HCT116 (cell line): ENCODE measurements at regions not wholly inside any gene's neighbourhood (a gene's known extent, or its start where the extent isn't known, plus 50 kb on each side); places are given as distances from the start of the nearest gene placed in this dataset.

Source experiments
- ATAC-seq: fragments of 200-7000 bp; cut with Tn5 transposase; 2 replicates; pipeline ENCODE4 v1.9.1; 2020; ENCODE audit warnings: mild to moderate bottlenecking, moderate library complexity
- BruUV-seq: library from RNA; stranded (reverse); fragments of 400-500 nt; replicated peaks from 2 replicates; lab custom pipeline; 2021; lab: Mats Ljungman, UMichigan
- CTCF ChIA-PET: fragments of 300-600 bp; sonication (Branson Sonifier 250); formaldehyde crosslinking; loops from one replicate; lab custom pipeline; 2021; ENCODE audit warnings: antibody characterized with exemption; lab: Charles Lee
- POLR2A ChIA-PET: fragments of 300-600, 350-600 bp; sonication (Branson Sonifier 250); formaldehyde crosslinking; loops from one replicate; lab custom pipeline; 2021; ENCODE audit warnings: antibody characterized with exemption; lab: Charles Lee
- RAD21 ChIA-PET, 2 experiments: fragments of 300-600 bp; sonication (Branson Sonifier 250); formaldehyde crosslinking; loops; one replicate each; lab custom pipeline; 2023; ENCODE audit warnings: low total read pairs in 2 of 2; ENCODE audit not compliant: uncharacterized antibody in 2 of 2, unreplicated experiment in 2 of 2, low non-redundant PET in 1 of 2; lab: Charles Lee
- DNase-seq: peaks from one replicate; pipeline ENCODE4 v3.0.0-alpha.2; 2010; ENCODE audit warnings: low read depth, low spot score
- H2AFZ ChIP-seq: fragments of 200-600 bp; shearing (Covaris generic), sonication (generic); 2 replicates; pipeline ENCODE4 v1.6.1; 2017; ENCODE audit warnings: low read depth, mixed run types, mixed read lengths, antibody characterized with exemption, low read length; ENCODE audit not compliant: poor library complexity, severe bottlenecking
- H3K27ac ChIP-seq: 2 replicates; pipeline ENCODE4 v1.5.1; 2012; ENCODE audit warnings: low read depth, low read length
- H3K27me3 ChIP-seq: fragments of 200-600 bp; sonication (generic); 2 replicates; pipeline ENCODE4 v1.6.1; 2016; ENCODE audit warnings: mixed run types, low read length, mixed read lengths; ENCODE audit not compliant: insufficient read depth
- H3K36me3 ChIP-seq, 2 experiments: fragments of 200-500 bp in 1 of 2; fragments of 200-600 bp in 1 of 2; sonication (Bioruptor generic) in 1 of 2; sonication (generic) in 1 of 2; 2 replicates each; pipeline versions ENCODE4 v1.5.1 to v1.6.1; 2014 to 2016; ENCODE audit warnings: low read length in 2 of 2, inconsistent platforms in 1 of 2, mixed read lengths in 1 of 2, mixed run types in 1 of 2; ENCODE audit not compliant: insufficient read depth in 2 of 2, control insufficient read depth in 1 of 2
- H3K4me1 ChIP-seq, 2 experiments: fragments of 200-600 bp in 1 of 2; sonication (generic) in 1 of 2; 2 replicates each; pipeline versions ENCODE4 v1.5.1 to v1.6.1; 2012 to 2017; ENCODE audit warnings: low read length in 2 of 2, inconsistent platforms in 1 of 2, mild to moderate bottlenecking in 1 of 2, mixed read lengths in 1 of 2, mixed run types in 1 of 2, moderate library complexity in 1 of 2; ENCODE audit not compliant: insufficient read depth in 2 of 2, control insufficient read depth in 1 of 2
- H3K4me2 ChIP-seq: fragments of 200-600 bp; sonication (generic); 2 replicates; pipeline ENCODE4 v1.6.1; 2017; ENCODE audit warnings: mixed run types, low read length, mixed read lengths
- H3K4me3 ChIP-seq, 2 experiments: fragments of 200-600 bp in 1 of 2; sonication (generic) in 1 of 2; replicated peaks in 1 of 2; 2 replicates each; pipeline ENCODE4 v1.5.1; 2011 to 2016; ENCODE audit warnings: low read length in 2 of 2, control low read depth in 1 of 2, low read depth in 1 of 2, mild to moderate bottlenecking in 1 of 2, mixed read lengths in 1 of 2, mixed run types in 1 of 2
- H3K79me2 ChIP-seq: fragments of 200-600 bp; sonication (generic); 2 replicates; pipeline ENCODE4 v1.6.1; 2017; ENCODE audit warnings: mild to moderate bottlenecking, mixed run types, low read length, moderate library complexity, mixed read lengths; ENCODE audit not compliant: insufficient read depth
- H3K9ac ChIP-seq: fragments of 200-600 bp; sonication (generic); 2 replicates; pipeline ENCODE4 v1.6.1; 2016; ENCODE audit warnings: low read length, mixed read lengths
- H3K9me2 ChIP-seq: fragments of 200-600 bp; sonication (generic), shearing (Covaris generic); 2 replicates; pipeline ENCODE4 v1.6.1; 2017; ENCODE audit warnings: mixed run types, mild to moderate bottlenecking, moderate library complexity; ENCODE audit not compliant: insufficient read depth
- H3K9me3 ChIP-seq, 2 experiments: fragments of 200-500 bp in 1 of 2; fragments of 200-600 bp in 1 of 2; sonication (Bioruptor generic) in 1 of 2; sonication (generic) in 1 of 2; 2 replicates each; pipeline ENCODE4 v1.6.1; 2014 to 2017; ENCODE audit warnings: low read length in 2 of 2, mixed read lengths in 2 of 2, inconsistent platforms in 1 of 2, low read depth in 1 of 2, mild to moderate bottlenecking in 1 of 2, mixed run types in 1 of 2, moderate library complexity in 1 of 2; ENCODE audit not compliant: control insufficient read depth in 1 of 2, insufficient read depth in 1 of 2
- H4K20me1 ChIP-seq: fragments of 200-600 bp; sonication (generic), shearing (Covaris generic); 2 replicates; pipeline ENCODE4 v1.6.1; 2017; ENCODE audit warnings: mixed run types, mild to moderate bottlenecking, moderate library complexity; ENCODE audit not compliant: insufficient read depth
- CBX3 ChIP-seq: IDR thresholded peaks from 2 replicates; pipeline ENCODE4 v1.6.1; 2012; ENCODE audit warnings: low read depth
- EGR1 ChIP-seq: IDR thresholded peaks from 2 replicates; pipeline ENCODE4 v1.6.1; 2012; ENCODE audit warnings: low read depth
- ELF1 ChIP-seq: IDR thresholded peaks from 2 replicates; pipeline ENCODE4 v1.6.1; 2012; ENCODE audit warnings: low read depth, borderline replicate concordance
- POLR2A ChIP-seq: IDR thresholded peaks from 2 replicates; pipeline ENCODE4 v1.7.0; 2011; ENCODE audit warnings: borderline replicate concordance; ENCODE audit not compliant: insufficient read depth, insufficient read length; ENCODE audit errors: extremely low read depth
- RAD21 ChIP-seq: IDR thresholded peaks from 2 replicates; pipeline ENCODE4 v1.6.1; 2012; ENCODE audit warnings: low read depth, mild to moderate bottlenecking
- ZNF274 ChIP-seq: fragments of 200-500 bp; sonication (Bioruptor generic); IDR thresholded peaks from 2 replicates; pipeline ENCODE4 v1.6.1; 2014; ENCODE audit warnings: mild to moderate bottlenecking, low read depth, low read length, inconsistent platforms
- intact Hi-C: fragments of 100-400 bp; cut with micrococcal nuclease; formaldehyde crosslinking; loops from 2 replicates; pipeline ENCODE4 v1.10.0; 2022
- TF ChIP-seq, protein P1 (sequence below): IDR thresholded peaks from 2 replicates; pipeline ENCODE4 v1.6.1; 2012
- TF ChIP-seq, protein P2 (sequence below): IDR thresholded peaks from 2 replicates; pipeline ENCODE4 v1.6.1; 2012; ENCODE audit warnings: low read depth

DNA sequence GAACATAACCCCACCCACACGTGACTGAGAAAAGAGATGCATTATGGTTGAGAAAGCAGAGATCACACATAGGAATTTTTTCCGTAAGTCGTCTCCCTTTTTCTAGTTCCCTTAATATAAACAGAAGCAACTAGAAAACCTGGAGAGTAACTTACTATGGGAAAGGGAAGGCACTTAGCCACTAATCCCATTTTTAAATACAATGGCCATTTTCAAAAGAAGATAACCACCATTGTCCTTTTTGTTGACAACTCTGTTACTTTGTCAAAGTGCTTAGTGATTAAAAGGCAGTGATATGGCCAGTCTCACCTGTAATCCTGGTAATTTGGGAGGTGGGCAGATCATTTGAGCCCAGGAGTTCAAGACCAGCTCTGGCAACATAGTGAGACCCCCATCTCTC lies 184.4 kb upstream of the UMPS start:
- Histone ChIP-seq H2AFZ (no peak overlapping the region), H3K27ac (no peak overlapping the region), H3K4me1 (no peaks in the 10 kb centered on the region), H3K4me3 (no peak overlapping the region), H3K4me2 (no peak overlapping the region), H4K20me1 (no peaks in the 10 kb centered on the region), H3K9me2 (no peaks in the 10 kb centered on the region), H3K27me3 (peaks cover 4% of the 10 kb centered on the region; the same call in 1 of the 2 replicates), H3K9ac (no peak overlapping the region), H3K79me2 (no peaks in the 10 kb centered on the region), H3K36me3 (no peaks in the 10 kb centered on the region), H3K9me3 (no peaks in the 10 kb centered on the region)
- ATAC-seq (no peak), DNase-seq (no peak)
- BruUV-seq: no TSS peak
- ChIA-PET CTCF (no interaction called here), POLR2A (no interaction called here), RAD21 (no interaction called here)
- no peak for TF ChIP-seq ZNF274
- TF ChIP-seq RAD21: no peak
- TF ChIP-seq, protein P1, sequence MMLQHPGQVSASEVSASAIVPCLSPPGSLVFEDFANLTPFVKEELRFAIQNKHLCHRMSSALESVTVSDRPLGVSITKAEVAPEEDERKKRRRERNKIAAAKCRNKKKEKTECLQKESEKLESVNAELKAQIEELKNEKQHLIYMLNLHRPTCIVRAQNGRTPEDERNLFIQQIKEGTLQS: no peak
- TF ChIP-seq EGR1: no peak
- no peak for TF ChIP-seq CBX3
- TF ChIP-seq, protein P2, sequence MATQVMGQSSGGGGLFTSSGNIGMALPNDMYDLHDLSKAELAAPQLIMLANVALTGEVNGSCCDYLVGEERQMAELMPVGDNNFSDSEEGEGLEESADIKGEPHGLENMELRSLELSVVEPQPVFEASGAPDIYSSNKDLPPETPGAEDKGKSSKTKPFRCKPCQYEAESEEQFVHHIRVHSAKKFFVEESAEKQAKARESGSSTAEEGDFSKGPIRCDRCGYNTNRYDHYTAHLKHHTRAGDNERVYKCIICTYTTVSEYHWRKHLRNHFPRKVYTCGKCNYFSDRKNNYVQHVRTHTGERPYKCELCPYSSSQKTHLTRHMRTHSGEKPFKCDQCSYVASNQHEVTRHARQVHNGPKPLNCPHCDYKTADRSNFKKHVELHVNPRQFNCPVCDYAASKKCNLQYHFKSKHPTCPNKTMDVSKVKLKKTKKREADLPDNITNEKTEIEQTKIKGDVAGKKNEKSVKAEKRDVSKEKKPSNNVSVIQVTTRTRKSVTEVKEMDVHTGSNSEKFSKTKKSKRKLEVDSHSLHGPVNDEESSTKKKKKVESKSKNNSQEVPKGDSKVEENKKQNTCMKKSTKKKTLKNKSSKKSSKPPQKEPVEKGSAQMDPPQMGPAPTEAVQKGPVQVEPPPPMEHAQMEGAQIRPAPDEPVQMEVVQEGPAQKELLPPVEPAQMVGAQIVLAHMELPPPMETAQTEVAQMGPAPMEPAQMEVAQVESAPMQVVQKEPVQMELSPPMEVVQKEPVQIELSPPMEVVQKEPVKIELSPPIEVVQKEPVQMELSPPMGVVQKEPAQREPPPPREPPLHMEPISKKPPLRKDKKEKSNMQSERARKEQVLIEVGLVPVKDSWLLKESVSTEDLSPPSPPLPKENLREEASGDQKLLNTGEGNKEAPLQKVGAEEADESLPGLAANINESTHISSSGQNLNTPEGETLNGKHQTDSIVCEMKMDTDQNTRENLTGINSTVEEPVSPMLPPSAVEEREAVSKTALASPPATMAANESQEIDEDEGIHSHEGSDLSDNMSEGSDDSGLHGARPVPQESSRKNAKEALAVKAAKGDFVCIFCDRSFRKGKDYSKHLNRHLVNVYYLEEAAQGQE: no peak
- TF ChIP-seq POLR2A: no peak
- no peak for TF ChIP-seq ELF1
- intact Hi-C loops: no loop called here
